Head of caudate nucleus (tissue), 42 donors: ENCODE measurements at regions not wholly inside any gene's neighbourhood (a gene's known extent, or its start where the extent isn't known, plus 50 kb on each side); places are given as distances from the start of the nearest gene placed in this dataset.
"Not testable (repeated sequence)": the region's sequence is repeated elsewhere in the genome, so short reads cannot be mapped to it uniquely, and the experiment has no call there.

Experiments
- DNase-seq, 42 donors: peaks; one replicate each; pipeline versions ENCODE4 v3.0.0 to v3.0.0-alpha.2; 2020 to 2021; ENCODE audit warnings: mixed read lengths in 7 of 42
- intact Hi-C: fragments of 100-400 bp; cut with DNase I; formaldehyde crosslinking; loops from one replicate; pipeline ENCODE4 v1.15.0; 2022

DNA sequence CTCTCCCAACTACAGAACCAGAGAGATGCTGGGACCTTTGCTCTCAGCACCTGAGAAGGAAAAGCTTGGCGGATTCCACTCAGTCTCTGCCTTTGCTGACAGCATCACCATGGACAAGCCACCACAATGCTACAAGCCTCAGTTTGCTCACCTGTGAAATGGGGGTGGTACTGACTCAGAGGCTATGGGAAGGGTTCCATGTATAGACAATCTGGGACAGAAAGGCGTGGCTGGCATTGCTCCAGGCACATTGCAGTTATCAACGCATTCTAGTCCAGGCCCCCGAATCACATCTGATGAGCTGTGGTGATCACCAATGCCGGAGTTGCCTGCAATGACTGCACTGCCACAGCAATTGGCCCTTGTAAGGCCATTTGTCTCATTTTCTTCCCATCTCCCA lies 72.6 kb downstream of the ISX start:
- DNase-seq, result no peak
- intact Hi-C loops, result no loop called here

DNA sequence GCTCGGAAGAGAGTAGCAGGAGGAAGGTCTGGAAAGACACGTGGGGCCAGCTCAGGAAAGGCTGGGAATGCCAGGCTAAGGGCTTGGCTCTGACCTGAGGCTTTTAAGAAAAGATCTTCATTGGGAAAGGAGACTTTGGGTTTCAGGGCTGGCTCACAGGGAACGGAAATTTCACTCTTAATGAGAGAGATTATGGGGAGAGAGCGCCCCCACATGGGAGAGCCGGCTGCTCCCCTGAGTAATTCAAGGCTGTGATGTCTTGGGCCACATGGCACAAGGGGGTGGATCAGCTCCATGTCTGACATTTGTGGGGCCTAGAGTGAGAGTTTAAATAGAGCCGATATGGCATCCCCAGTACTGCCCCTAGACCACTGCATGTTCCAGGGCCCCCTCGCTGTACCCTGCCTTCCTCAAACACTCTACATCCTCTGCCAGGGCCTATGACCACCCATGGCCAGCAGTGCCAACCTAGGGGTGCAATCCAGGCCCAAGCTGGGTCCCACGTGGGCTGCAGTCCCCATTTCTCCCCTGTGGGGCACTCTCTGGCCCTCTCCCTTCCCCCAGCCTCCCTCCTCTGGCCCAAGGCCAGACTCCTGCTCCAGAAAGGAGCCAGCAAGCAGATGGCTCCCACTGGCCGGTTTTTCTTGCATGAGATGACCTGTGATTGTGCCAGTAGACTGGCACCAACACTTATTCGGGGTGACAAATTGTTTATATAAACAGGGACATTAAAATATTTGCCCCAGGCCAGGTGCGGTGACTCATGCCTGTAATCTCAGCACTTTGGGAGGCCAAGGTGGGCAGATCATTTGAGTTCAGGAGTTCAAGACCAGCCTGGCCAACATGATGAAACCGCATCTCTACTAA lies 75.2 kb downstream of the ISX start:
- intact Hi-C loops, result no loop called here

GRCh38 chr22:35148381-35148780 lies 82.4 kb downstream of the ISX start:
- intact Hi-C loops, result no loop called here
- DNase-seq, result no peak

More for the DNA sequence above, 75.2 kb downstream of the ISX start:
- peak in 1 of 42 donors; percentile 21 for DNase-seq

DNA sequence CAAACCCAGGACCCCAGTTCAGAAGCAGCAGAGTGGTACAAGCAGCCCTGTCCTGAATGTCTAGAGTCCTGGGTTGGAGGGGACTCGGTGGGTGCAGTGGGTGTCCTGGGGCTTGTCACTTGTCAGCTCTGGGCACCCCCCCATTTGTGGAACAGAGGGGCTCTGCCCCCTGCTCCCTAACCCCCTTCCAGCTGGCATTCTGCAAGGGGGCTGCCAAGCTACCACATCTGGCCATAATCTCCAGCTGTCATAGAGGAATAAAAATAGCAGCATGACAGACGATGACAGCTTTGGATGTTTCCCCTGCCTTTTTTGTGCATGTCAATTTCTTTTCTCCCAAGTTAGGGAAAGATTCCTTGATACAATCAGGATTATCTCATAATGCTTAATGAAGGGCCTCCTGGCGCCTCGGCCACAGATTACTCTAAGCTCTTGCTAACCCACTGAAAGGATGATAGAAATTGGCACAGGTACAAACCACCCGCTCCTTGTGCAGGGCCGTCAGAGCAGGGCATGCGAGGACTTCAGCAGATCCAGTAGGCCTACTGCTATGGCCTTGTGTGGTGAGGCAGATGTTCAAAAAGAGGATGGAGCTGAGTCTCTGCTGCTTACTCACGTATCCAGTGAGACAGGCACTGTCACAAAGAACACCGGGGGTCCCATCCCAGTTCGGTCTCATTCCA lies 83.0 kb downstream of the ISX start:
- intact Hi-C loops, result no loop called here
- DNase-seq, result no peak

DNA sequence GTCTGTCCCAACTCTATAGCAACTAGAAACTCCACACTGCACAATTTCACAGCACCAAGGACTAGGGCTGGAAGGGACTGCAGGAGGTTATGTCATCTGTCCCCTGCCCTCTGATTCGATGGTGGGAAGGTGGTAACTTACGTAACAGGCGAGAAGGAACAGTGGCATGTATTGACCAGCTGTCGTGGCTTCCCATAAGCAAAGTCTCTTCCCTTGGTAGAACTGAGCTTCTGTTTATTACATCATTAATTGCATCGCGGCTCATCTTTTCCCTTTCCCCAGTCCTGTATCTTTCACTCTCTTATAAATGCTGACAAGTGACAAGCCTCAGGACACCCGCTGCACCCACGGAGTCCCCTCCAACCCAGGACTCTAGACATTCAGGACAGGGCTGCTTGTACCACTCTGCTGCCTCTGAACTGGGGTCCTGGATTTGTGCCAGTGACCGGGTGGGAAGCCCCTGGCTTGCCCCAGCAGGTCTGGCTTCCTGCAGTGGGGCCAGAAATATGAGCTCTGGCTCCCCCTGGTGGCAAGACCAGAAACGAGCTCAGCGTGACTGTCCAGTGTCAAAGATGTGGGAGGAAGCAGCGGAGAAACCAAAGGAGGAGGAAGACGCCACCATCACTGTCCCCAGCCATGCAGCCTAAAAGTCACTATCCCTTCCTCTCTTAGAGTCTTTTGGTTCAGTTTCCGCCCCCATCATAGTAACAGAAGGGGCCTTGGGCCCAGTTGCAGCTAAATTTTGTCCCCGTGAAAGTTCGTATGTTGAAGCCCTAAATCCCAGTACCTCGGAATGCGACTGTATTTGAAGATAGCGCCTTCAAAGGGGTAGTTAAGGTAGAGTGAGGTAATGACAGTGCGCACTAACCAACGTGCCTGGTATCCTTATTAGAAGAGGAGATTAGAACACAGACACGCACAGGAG lies 84.5 kb downstream of the ISX start:
- DNase-seq, result peak in 41 of 42 donors; percentile 41 to 87 (median 70)
- intact Hi-C loops, result no loop called here

DNA sequence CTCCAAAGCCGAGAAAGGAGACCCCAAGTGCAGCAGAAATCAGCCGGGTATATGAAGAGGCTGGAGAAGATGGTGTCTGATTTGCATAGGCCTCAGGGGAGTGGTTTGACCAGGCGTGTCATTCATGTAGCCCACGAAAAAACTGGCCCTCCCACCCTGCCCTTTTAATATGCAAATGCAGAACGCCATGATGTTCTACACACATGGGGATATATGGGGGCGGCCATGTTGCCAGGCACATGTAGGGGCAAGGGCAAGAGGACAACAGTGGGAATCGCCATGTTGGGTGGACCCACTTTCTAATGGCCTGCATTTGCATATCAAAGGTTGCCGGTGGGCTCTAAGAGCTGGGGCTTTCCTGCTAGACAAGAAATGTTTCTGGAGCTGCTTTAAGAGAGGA lies 86.4 kb downstream of the ISX start:
- intact Hi-C loops, result no loop called here
- no peak for DNase-seq

DNA sequence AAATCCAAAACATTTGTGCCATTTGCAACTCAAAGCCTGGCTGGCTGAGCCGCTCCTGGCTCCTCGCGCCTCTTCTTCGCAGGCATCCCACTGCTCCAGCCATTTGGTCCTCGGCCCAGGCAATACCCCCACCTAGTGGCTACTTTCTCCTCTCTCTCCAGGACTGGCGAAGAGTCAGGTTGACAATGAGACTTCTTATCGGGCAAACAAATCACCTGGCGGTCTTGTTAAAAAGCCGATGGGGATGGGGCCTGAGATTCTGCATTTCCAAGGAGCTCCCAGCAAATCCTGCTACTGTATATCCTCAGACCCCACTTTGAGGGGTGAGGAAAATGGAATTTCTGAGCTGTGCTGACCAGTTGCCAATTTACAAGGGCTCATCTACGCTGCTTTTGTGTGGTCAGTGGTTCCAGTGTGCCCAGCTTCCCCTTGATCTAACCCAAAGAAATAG lies 89.0 kb downstream of the ISX start:
- peak in 40 of 42 donors; percentile 5 to 69 (median 36) for DNase-seq
- intact Hi-C loops, result no loop called here

DNA sequence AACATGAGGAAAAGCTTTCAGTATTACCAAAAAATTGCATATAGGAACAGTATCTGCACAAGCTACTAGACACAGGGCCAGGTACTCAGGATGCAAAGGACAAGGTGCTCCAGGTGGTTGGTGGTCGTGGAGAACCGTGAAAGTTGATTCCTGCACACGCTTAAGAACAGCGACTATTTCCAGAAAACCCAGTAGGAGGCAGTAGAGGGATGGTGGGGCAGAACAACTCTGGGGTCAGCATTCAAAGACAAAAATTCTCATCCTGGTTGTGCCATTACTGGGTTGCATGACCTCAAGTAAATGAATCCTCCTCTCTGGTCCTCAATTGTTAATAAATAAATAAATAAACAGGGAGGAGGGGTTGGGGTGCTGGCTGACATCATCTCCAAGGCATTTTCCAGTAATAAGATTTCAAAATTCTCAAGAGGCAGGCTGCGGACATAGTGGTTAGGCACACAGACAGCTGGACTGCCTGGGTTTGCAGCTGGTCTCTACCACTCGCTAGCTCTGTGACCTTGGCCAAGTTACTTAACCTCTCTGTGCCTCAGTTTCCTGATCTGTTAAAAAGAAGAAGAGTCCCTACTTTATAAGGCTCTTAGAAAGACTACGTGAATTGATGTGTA lies 89.6 kb downstream of the ISX start:
- intact Hi-C loops, result no loop called here
- DNase-seq, result no peak

DNA sequence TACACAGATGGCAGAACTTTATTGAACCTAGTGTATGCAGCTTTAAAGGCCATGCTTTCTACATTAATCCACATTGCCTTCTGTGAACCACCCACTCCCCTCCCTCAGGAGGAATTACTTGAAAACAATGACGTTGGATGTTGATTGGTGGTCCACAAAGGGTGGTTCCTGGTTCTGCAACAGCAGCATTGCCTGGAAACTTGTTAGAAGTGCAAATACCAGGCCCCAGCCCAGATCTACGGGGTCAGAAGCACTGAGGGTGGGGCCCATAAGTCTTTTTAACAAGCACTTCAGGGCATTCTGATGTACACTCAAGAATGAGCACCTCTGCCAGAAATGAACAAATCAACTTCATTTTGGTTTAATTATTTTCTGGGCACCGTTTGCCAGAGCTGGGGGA lies 91.0 kb downstream of the ISX start:
- intact Hi-C loops, result no loop called here
- no peak for DNase-seq

GRCh38 chr22:35158336-35158735 lies 92.4 kb downstream of the ISX start:
- intact Hi-C loops, result no loop called here
- no peak for DNase-seq

- no peak for DNase-seq
- intact Hi-C loops, result no loop called here
Measured at GRCh38 chr22:35159343-35159742, 93.4 kb downstream of the ISX start.

DNA sequence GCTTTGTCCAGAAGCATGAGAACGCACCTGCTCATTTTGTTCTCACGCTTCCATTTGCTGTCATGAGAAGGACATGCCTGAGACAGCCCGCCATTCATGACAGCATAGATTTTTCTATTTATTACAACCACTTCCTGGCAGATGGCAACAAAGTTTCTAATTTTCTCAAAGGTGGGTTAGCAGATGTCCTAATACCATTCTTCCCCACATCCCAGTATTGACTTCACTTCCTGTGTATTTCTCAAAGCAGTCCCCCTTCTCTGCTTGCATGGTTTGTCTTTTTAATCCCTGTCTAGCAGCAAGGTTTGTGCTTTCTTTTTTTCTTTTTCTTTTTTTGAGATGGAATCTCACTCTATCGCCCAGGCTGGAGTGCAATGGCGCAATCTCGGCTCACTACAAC lies 94.3 kb downstream of the ISX start:
- no peak for DNase-seq
- intact Hi-C loops, result no loop called here

- DNase-seq, result peak in 1 of 42 donors; percentile 20
- intact Hi-C loops, result not testable (repeated sequence)
Measured at GRCh38 chr22:35165896-35166295, 91.4 kb upstream of the HMGXB4 start.

DNA sequence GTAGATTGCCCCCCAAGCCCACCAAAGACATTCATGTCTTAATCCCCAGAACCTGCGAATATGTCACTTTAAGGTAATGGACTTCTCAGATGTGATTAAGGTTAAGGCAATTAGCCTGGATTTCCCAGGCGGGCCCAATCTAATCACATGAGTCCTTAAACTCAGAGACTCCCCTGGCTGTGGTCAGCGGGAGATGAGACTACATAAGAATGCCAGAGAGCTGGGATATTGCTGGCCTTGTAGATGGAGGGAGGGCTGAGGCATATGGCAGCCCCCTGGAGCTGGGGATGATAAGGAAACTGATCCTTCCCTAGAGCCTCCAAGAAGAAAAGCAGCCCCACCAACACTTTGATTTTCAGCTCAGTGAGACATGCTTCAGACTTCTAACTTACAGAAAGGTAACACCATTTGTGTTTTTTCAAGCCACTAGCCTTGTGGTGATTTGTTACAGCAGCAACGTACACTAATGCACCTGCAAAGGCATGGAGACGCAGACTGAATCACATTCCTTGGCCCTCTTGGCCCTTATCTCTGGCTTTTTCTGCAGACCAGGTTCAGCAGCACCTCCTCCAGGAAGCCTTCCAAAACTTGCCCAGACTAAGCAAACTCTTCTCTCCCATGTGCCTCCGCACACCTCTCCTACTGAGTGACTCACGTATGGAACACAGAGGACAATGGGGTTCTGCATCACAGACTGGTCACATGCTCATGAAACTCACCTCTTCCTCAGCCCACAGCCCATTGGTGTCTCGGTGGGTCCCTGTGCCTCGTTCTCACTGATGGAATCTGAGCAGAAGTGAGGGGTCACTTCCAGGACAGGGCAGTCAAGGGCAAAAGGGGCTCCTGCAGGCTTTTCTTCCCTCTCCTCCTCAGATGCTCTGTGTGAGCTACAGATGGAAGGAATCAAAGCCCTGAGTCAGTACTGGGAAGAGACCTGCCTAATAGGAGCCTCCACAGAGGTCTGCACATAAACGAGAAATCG lies 86.3 kb upstream of the HMGXB4 start:
- no peak for DNase-seq
- intact Hi-C loops, result no loop called here

DNA sequence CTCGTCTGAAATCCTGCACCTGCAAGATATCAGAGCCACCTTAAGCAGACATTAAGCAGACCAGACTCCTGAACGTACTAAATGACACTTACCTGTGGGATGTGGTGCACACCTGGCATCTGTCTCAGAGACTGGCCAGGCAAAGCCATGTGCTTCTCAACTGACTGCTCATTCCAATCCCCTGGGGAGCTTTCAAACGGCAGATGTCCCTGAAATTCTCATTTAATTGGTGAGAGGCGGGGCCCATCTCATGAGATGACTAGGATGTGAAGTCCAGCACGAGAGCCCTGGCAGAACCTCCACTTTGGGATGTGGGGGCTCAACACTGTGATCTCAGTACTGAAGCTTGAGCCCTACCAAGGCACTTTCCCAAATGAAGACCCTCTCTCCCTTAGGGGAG lies 84.9 kb upstream of the HMGXB4 start:
- DNase-seq, result no peak
- intact Hi-C loops, result no loop called here

GRCh38 chr22:35173655-35174054 lies 83.6 kb upstream of the HMGXB4 start:
- DNase-seq, result no peak
- intact Hi-C loops, result no loop called here

DNA sequence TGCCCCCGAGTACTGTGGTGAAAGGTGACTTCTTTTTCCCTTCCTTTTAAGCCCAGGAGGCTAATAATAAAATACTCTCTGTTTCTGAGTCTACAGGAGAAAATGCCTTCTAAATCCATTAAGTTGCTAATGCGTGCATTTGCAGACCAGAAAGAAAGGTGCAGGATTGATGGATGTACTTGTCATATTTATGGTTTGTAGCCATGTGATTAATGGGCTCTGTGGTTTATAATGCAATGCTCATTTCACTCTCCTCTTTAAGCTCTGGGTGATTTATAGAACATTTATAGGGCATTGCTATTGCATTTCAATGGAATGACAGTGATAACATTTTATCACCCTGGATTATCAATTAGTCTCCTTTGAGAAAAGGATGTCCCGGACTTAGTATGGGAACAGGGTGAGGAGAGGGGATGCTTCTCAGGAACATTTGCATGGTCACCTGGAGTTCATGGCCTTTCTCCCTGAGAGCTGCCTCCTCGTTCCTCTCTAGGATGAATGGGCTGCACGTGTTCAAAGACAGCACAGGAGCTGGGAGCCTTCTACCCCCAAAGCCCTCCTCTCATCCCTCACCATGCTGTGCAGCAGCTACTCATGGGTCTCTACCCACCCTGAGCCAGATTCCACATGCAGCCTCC lies 82.8 kb upstream of the HMGXB4 start:
- intact Hi-C loops, result no loop called here
- no peak for DNase-seq
